ENCODE measurements at regions not wholly inside any gene's neighbourhood (a gene's known extent, or its start where the extent isn't known, plus 50 kb on each side); places are given as distances from the start of the nearest gene placed in this dataset.

DNA sequence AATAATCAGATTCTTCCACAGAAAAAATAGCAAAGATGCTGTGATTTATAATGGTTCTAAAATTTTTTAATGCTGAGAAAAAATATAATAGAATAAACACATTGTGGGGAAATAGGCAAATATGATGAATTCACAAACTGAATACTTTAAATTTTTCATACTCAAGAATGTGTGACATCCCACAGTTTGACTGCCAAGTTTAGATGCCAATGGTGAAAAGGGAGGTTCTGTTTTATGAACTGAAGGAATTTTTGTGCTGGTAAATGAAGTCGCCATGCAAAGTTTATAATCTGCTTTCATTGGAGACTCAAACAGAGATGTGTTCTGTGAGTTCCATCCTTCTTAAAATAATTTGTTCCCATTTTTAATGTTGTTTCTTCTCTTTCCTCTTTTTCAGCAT, 367.5 kb upstream of the ADAMTS16 start:
- no peak for DNase-seq

GRCh38 chr5:4773827-4774317, 366.3 kb upstream of the ADAMTS16 start:
- no peak for DNase-seq

DNA sequence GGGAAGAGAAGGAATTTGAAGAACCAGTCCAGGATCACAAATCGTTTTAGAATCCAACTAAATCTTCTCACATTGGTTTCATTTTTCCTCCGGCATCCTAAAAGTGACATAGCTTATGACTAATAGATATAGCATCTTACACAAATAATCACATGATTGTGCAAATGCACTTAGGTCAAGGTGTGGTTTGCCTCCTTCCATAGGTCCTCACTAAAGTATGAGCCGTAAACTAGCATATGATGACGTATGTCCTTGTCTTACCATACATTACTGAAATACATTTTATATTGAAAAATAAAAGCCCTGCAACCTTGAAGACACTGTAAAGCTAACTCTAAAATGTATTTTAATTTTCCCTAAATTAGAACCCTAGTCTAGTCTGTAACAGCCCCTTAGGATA, 362.7 kb upstream of the ADAMTS16 start:
- DNase-seq: no peak

DNA sequence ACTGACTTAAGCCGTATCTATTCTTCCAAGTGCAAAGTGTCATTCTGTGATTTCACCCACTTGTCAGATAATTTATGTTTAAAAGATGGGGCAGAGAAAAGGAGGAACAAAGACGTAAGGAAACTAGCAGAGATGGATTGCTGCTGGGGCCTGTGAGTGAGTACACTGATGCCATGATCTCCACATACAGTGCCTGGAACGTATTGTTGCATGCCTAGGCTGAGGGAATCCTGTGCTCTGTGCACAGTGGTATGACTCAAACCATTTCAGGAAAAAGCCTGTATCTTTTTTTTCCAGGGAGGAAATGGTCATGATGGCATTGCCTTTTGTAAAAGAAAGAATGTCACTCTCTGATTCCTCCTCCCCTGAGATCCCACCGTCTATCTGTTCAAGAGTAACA, 359.5 kb upstream of the ADAMTS16 start:
- DNase-seq: no peak

- no peak for DNase-seq
These were observed 358.8 kb upstream of the ADAMTS16 start for GRCh38 chr5:4781299-4781698.

DNA sequence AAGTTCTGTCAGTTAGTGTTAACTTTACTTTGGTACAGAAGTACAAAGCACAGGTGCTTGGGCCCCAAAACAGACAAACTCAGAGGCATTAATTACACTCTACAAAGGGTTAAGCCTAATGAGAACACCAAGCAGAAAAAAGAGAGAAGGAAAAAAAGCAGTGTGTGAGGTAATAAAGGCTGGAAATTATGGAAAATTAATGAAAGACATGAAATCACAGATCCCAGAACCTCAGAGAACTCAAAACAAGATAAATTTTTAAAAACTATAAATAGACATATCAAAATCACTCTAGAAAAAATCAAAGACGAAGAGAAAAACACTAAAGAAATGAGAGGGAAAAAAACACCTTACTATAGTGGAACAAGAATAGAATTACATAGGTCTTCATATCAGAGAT, 354.2 kb upstream of the ADAMTS16 start:
- no peak for DNase-seq

DNA sequence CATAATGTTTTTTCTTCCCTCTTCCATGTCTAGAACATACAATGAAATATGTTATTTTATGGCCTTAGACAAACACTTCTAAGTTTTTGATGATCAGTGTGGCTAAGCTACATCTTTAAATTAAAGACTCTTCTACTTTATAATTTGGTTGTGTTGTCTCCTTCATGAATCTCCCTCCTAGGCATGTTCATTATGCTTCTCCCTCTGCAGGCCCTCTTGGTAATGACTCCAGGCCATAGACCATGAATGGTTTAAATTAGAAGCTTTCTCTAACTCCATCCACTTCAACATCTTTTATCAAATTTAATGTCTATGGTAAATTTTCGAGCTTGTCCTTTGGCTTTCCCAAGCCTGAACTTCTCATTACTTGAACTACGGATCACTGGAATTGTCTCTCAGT, 342.7 kb upstream of the ADAMTS16 start:
- no peak for DNase-seq

- no peak for DNase-seq
These were observed 338.1 kb upstream of the ADAMTS16 start for GRCh38 chr5:4802044-4802443.

- DNase-seq: no peak
These were observed 335.3 kb upstream of the ADAMTS16 start for GRCh38 chr5:4804691-4805360.

- no peak for DNase-seq
These were observed 325.1 kb upstream of the ADAMTS16 start for GRCh38 chr5:4815002-4815401.

GRCh38 chr5:4817767-4818166, 322.4 kb upstream of the ADAMTS16 start:
- no peak for DNase-seq

- no peak for DNase-seq
These were observed 308.8 kb upstream of the ADAMTS16 start for GRCh38 chr5:4831325-4831724.

GRCh38 chr5:4832471-4832870, 307.7 kb upstream of the ADAMTS16 start:
- no peak for DNase-seq

GRCh38 chr5:4833104-4833738, 306.9 kb upstream of the ADAMTS16 start:
- DNase-seq: no peak

DNA sequence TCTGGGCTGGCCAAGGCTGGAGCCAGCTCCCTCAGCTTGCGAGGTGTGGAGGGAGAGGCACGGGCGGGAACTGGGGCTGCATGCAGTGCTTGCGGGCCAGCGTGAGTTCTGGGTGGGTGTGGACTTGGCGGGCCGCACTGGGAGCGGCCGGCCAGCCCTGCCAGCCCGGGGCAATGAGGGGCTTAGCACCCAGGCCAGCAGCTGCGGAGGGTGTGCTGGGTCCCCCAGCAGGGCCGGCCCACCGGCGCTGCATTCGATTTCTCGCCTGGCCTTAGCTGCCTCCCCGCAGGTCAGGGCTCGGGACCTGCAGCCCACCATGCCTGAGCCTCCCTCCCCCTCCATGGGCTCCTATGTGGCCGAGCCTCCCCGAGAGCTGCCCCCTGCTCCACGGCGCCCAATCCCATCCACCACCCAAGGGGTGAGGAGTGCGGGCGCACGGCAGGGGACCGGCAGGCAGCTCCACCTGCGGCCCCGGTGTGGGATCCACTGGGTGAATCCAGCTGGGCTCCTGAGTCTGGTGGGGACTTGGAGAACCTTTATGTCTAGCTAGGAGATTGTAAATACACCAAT, 302.6 kb upstream of the ADAMTS16 start:
- DNase-seq: no peak

DNA sequence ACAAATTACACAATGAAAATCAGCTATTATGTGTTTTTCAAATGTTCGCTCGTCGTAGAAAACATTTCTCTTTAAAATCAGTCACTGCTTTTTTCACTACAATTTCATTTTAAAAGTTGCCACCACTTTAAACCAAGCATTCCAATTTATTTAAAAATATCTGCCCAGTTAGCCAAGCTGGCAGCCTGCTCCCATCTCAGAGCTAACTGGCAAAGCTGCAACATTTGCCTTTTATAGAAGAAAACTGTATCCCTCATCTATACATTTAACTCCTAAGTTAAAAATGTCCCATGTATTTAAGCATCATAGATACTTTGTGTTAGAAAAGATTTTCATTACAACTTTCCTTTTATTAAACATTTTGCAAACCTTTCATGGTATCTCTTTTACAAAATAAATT, 294.9 kb upstream of the ADAMTS16 start:
- DNase-seq: no peak

- no peak for DNase-seq
These were observed 292.4 kb upstream of the ADAMTS16 start for GRCh38 chr5:4847766-4848165.

DNA sequence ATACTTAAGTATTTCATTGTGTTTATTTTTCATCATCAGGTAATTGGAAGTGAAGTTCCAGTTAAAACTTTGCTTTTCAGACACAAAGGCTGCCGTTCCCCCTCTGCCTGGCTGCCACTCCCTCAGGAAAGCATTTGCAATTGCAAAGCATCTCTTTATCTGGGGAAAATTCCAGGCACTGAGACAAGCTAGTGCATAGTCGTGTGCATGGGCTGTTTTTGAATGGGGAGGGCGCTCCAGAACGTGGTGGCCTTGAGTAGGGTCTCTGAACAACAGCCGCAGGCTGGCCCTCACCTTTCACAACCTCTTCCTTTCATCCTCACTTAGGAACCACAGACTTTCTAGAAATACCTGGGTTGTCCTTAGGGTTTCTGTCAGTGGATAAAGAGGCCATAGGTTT, 285.1 kb upstream of the ADAMTS16 start:
- DNase-seq: no peak

DNA sequence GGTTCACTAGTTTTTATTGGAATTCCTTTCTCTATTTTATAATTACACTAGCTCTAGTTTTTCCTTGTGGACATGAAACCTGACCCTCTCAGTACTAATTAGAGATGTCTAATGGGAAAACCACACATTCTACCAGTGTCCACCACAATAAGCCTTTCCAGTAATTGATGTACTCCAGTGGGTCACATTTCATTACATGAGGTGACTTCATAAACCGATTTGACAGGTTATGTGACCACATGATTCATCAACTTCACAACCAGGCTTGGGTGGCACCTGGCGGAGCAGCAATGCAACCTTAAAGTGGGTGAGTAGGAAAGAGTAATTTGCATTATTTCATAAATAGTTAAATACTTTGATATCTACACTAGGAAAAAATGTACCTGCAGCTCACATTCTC, 284.2 kb upstream of the ADAMTS16 start:
- no peak for DNase-seq

GRCh38 chr5:4857761-4858160, 282.4 kb upstream of the ADAMTS16 start:
- no peak for DNase-seq

DNA sequence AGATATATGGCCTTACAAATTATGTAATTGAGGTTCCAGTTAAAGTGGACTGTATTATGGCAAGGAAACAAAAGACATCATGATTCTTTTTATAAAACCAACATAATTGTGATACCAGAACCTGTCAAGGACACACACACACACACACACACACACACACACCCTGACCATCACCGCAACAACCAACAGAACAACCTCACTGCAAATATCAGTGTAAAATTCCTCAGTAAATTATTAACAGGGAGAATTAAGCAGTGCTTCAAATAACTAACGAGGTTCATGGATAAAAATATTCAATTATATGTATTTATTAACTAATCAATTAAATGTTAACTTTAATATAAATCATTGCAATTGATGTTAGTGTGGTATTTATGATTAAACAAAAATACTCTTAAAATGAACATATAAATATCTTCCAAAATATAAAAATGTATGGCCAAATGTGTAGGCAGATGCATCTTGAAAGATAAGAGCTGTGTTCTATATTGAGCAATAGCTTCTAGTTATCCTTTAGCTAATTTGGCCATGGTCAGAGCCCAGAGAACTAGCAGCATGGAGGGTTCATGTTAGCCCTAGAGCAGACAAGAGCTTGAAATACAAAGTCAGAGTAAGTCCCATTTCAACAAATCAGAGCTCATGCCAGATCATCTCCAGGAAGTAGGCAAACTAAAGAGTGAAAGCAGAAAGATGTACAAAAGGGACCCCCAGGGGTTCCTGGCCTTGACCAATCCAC, 280.5 kb upstream of the ADAMTS16 start:
- no peak for DNase-seq

DNA sequence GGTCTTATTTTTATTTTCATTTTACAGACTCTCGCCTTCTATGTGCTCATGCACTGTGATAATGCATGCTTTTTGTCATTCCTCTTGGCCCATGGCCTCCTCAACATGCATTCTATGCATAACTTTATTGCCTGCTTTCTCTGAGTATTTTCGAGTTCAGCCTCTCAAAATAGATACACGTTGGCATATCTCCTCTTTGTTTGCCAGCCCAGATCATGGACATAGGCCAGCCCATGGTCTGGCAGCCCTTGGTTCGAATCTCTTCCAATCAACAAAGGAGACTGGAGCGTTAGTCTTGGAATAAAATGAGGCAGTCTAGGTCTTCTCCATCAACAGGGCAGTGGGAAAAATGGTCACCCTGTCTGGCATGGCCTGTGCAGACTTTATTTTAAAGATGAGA, 279.5 kb upstream of the ADAMTS16 start:
- DNase-seq: no peak

- no peak for DNase-seq
These were observed 277.6 kb upstream of the ADAMTS16 start for GRCh38 chr5:4862500-4862899.

GRCh38 chr5:4866131-4866659, 273.9 kb upstream of the ADAMTS16 start:
- no peak for DNase-seq

Data from CD4-positive, alpha-beta T cell treated with Interleukin-17A for 1 hour (primary cell).